DMS 273 treated with DMSO at 0.1 percent for 48 hours (cell line): ENCODE measurements at regions not wholly inside any gene's neighbourhood (a gene's known extent, or its start where the extent isn't known, plus 50 kb on each side); places are given as distances from the start of the nearest gene placed in this dataset.
"Not testable (repeated sequence)": the region's sequence is repeated elsewhere in the genome, so short reads cannot be mapped to it uniquely, and the experiment has no call there.

Source experiments
- DNase-seq: peaks from one replicate; lab custom pipeline; 2025; lab: John Stamatoyannopoulos, UW

DNA sequence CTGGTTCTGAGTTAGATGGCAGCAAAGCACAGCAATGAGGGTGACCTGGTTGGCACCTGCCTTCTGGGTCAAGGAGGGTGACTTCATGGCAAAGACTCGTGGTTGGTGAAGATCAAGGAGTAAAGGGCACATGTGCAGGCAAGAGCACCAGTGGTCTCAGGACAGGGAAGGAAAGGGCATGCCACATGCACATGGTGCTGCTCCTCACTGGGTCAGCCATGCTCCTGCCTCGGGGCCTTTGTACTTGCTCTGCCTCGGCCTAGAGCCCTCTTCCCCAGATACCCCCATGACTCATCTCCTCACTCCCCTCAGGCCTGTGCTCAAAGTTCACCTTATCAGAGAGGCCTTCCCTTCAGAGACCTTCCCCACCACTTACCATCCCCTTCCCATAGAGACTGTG lies 106.7 kb upstream of the KDM7A start:
- DNase-seq, result no peak

DNA sequence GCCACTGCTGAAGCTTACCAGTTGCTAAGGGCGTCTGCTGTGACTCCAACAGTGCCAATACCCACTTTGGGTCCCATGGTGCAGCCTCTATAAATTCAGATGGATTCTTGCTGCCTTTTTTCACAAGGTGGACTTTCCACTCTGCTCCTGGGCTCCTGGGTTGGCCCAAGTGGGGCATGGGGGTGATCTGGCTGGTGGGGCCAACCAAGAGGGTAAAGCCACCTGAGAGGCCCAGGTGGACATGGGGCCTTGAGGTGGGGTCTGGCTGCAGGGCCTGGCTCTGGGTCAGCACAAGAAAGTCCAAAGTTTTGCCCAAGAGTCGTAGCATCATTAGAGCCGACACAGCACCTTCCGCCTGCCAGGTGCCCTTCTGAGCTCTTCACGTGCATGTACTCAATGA lies 105.2 kb upstream of the KDM7A start:
- no peak for DNase-seq

- no peak for DNase-seq
Observed at GRCh38 chr7:140281255-140281654, 104.5 kb upstream of the KDM7A start.

DNA sequence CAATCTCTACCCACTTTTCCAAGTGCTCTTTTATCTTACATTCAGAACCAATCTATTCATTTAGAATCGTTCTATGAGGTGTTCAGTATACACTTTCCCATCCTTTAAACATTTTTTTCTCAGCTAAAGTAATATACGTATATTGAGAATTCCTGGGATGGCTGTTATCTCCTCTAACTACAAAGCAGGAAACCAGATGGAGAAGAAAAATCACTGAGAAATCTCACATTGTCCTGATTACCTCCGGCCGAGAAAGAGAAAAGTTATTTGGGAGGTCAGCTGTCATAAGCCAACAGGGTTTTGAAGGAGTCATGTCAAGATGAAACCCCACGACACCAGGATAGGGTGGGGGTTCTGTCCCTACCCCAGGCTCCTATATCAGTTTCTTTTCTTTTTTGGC lies 99.2 kb upstream of the KDM7A start:
- no peak for DNase-seq

DNA sequence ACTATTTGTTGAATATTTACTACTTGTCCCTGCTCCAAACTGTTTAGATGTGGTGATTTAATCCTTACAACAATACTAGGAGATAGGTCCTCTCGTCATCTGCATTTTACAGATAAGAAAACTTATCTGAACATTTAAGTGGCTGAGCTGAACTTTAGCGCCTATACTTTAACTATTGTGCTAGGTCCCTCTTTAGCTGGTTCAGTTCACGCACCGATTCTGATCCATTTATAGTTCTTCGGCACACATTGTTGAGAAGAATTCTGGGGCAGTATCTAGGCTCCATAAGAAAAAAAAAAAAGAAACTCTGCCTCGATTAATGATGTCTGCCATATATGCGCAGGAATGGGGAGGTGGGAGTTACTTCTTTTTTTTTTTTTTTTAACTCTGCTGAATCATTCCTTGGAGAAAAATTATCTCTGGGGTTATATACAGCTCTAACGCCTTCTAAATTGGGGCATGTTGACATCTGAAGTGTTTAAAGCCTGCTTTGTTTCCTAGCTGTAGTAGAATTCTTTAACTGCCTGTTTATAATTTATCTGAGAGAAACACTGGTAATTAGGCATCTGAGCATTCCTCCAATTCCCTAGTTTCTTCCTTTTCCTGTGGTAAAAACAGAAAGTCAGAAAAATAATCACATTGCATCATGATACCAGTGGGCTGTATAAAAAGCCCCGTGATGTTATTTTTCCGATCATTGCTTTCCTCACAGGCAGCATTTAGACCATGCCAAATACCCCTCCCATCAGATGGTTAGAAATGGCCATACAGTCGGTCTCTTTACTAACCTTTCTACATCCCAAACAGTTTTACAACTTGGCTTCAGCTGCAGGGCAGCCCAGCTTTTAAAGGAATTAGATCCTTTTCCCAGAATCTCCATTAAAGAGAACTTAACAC lies 98.5 kb upstream of the KDM7A start:
- DNase-seq, result no peak

- DNase-seq, result no peak
Observed at GRCh38 chr7:140273417-140273816, 96.6 kb upstream of the KDM7A start.

DNA sequence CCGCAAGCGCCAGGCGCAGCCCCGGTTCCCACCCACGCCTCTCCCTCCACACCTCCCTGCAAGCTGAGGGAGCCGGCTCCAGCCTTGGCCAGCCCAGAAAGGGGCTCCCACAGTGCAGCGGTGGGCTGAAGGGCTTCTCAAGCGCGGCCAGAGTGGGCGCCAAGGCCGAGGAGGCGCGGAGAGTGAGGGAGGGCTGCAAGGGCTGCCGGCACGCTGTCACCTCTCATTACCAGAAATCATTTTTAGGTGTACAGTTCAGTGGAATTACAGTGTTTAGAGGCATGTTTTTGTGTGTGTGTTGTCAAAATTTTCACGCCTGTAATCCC lies 94.8 kb upstream of the KDM7A start:
- not testable (repeated sequence) for DNase-seq

- no peak for DNase-seq
Observed at GRCh38 chr7:140269004-140269638, 92.3 kb upstream of the KDM7A start.

GRCh38 chr7:140267381-140268226 lies 90.8 kb upstream of the KDM7A start:
- no peak for DNase-seq

- DNase-seq, result no peak
Observed at GRCh38 chr7:140263277-140263676, 86.5 kb upstream of the KDM7A start.

DNA sequence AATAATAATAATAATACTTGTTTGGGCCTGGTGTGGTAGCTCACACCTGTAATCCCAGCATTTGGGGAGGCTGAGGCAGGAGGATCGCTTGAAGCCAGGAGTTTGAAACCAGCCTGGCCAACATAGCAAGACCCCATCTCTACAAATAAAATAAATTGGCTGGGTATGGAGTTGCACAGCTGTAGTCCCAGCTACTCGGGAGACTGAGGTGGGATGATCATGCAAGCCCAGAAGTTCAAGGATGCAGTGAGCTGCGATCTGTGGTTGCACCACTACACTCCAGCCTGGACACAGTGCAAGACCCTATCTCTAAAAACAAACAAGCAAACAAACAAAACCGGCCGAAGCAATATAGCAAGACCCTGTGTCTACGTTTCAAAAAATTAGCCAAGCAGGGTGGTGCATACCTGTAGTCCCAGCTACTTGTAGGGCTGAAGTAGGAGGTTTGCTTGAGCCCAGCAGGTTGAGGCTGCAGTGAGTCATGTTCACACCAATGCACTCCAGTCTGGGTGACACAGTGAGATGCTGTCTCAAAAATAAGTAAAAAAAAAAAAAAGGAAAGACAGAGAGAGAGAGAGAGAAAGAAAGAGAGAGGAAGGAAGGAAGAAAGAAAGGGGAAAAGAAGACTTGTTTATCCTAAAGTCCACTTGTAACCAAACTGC lies 85.6 kb upstream of the KDM7A start:
- no peak for DNase-seq

DNA sequence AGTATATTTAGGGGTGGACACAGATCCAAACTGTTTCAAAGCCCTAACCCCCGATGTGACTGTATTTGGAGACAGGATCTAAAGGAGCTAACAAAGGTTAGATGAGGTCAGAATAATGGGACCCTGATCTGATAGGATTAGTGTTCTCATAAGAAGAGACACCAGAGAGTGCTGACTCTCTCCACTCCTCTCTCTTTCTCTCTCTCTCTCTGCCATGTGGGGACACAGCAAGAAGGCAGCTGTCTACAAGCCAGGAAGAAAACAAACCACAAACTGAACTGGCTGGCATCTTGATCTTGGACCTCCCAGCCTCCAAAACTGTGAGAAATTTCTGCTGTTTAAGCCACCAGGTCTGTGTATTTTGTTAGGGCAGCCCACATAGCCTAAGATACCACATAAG lies 84.7 kb upstream of the KDM7A start:
- no peak for DNase-seq

DNA sequence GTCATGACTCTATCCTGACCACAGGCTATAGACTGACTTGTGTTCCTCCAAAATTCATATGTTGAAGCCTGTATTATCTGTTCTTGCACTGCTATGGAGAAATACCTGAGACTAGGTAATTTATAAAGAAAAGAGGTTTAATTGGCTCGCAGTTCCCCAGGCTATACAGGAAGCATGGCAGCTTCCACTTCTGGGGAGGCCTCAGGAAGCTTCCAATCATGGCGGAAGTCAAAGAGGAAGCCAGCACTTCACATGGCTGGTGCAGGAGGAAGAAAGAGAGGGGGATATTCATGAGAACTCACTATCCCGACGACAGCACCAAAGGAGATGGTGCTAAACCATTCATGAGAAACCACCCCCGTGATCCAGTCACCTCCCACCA lies 84.3 kb upstream of the KDM7A start:
- DNase-seq, result no peak

DNA sequence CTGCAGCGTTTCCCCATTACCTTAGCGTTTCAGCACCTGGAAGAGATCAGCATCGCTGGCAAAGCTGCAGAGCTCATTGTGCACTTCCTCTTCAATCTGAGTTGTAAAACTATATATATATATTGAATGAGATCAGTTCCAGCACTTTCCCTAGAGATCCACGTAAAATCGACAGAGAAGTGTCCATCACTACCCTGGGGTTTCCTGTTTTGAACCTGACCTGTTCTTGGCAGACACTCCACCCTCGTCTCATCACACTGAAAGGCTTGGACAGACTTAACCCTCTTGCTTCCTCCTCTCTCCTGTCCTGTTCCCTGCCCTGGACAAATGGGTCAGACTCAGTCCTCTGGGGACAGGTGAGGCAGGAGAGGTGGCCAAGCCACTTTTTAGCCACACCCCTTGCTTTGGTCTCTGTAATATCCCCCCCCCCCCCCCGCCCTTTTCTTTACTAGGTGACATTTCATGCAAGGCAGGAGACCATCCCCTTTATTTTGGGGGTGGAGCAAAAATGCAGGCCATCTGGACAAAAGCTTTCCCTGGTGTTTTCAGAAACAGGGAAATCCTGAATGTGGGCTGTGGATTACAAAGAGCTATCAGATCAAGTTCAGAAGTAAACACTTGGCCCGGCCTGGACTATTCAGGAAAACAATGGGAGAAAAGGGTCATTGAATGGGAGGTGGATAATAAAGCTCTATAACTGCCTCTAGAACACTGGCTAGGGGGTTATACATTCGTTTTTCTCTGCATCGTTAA lies 83.7 kb upstream of the KDM7A start:
- DNase-seq, result no peak

- not testable (repeated sequence) for DNase-seq
Observed at GRCh38 chr7:140257278-140257677, 80.5 kb upstream of the KDM7A start.

GRCh38 chr7:140254976-140255375 lies 78.2 kb upstream of the KDM7A start:
- DNase-seq, result not testable (repeated sequence)

DNA sequence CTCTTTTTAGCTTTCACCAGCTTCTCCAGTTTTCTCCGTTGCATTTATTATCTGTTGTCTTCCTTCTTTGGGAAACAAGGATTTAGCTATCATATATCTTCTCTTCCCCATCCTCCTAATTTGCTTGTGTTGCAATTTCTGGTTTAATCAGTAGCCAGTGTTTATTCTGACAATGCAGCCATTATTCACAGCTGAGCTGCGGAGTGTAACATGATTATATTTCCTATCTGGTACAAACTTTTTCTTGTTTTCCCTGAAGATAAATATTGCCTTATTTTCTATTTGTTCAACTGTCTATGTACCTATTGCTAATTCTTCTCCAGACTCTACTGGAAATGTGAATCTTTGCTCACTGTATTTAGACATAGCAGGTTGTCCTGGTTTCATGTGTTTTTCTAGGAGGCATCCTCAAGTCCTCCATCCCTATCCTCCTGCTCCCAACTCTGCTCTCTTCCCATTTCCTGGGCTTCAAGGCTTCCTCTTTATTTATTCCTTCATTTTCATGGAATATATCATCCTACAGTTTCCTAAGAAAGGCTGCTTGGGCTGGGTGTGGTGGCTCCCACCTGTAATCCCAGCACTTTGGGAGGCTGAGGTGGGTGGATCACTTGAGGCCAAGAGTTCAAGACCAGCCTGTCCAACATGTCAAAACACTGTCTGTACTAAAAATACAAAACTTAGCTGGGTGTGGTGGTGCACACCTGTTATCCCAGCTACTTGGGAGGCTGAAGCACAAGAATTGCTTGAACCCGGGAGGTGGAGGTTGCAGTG lies 72.4 kb upstream of the KDM7A start:
- no peak for DNase-seq

DNA sequence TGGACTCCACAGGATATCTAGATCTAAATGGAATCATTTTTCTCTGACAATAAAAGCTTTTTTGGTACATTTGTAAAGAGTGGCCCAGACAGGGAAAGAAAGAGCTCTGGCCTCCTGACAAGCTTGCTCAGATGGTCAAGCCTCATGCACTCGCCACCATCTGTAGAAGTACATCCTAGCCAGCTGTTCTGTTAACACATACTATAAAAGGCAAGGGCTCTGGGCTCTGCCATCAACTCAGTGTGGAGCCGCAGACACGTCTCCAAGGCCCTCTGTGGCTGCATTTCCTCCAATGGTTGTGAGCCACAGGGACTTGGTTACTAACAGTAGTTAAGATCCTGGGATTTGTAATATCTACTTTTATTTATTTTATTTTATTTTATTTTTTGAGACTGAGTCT lies 70.8 kb upstream of the KDM7A start:
- DNase-seq, result peak; percentile 81

GRCh38 chr7:140245611-140246105 lies 68.9 kb upstream of the KDM7A start:
- no peak for DNase-seq
